ENCODE measurements at regions not wholly inside any gene's neighbourhood (a gene's known extent, or its start where the extent isn't known, plus 50 kb on each side); places are given as distances from the start of the nearest gene placed in this dataset.

DNA sequence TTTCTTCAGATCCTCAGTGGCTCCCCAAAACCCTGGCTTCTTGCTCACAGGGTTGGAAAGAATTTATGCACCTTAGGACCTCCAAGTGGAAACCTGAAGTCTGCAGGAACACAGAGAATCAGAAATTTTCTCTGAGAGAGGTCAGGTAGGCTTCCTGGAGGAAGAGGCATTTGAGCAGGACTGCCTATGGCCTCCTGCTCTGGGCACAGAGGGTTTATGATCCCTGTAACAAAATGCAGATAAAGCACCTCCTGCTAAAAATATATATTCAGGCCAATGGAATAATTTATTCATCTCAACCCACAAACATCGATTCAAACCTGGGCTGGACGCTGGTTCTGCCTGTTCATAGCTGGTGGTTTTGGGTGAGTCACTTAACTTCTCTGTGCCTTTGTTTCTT is 68.1 kb upstream of the FGF3 start:
- ATAC-seq (no peak), DNase-seq (ENCODE audit: low read depth in 1 of 2, low spot score in 1 of 2) (no peak), FAIRE-seq (no peak)
- H3K9me3 ChIP-seq: no peaks in the 10 kb centered on the region
- ChIA-PET CTCF (interaction anchor here (0.7 to 13.1 kb wide), 22 partner anchors 8 to 786 kb away, joined by 3 to 120 read pairs (median 4); partner anchors contain the start of gene FGF19), POLR2A (no interaction called here)
- no peaks in the 10 kb centered on the region for H3K4me1 ChIP-seq
- TF ChIP-seq ZFP36 (IDR thresholded peaks at IDR 0.05; ENCODE audit: borderline replicate concordance, partially characterized antibody): peak; percentile 58
- TF ChIP-seq FOXS1 (CRISPR knock-in tag; IDR thresholded peaks at IDR 0.05): no peak
- TF ChIP-seq, protein P1, sequence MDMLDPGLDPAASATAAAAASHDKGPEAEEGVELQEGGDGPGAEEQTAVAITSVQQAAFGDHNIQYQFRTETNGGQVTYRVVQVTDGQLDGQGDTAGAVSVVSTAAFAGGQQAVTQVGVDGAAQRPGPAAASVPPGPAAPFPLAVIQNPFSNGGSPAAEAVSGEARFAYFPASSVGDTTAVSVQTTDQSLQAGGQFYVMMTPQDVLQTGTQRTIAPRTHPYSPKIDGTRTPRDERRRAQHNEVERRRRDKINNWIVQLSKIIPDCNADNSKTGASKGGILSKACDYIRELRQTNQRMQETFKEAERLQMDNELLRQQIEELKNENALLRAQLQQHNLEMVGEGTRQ (IDR thresholded peaks at IDR 0.05): no peak
- no peak overlapping the region for H3K27ac ChIP-seq
- H3K4me2 ChIP-seq: no peak overlapping the region
- no peak overlapping the region for H3K4me3 ChIP-seq
- 32% methylated on average over 2 of the region's 2 CpGs for whole genome bisulfite sequencing (ENCODE audit: missing lambda C conversion rate)

GRCh38 chr11:69887841-69888427 is 68.7 kb upstream of the FGF3 start:
- no peaks in the 10 kb centered on the region for H3K4me1 ChIP-seq
- FAIRE-seq (no peak), ATAC-seq (no peak), DNase-seq (ENCODE audit: low read depth in 1 of 2, low spot score in 1 of 2) (no peak)
- no peak overlapping the region for H3K27ac ChIP-seq
- 77% methylated on average over 9 of the region's 10 CpGs for WGBS (ENCODE audit: missing lambda C conversion rate)
- no peak overlapping the region for H3K4me2 ChIP-seq
- CTCF ChIA-PET: interaction anchor here (0.7 to 13.1 kb wide), 30 partner anchors 8 to 787 kb away, joined by 3 to 120 read pairs (median 4); partner anchors contain the start of gene FGF19
- no peaks in the 10 kb centered on the region for H3K9me3 ChIP-seq
- no peak for TF ChIP-seq RARB (CRISPR knock-in tag; IDR thresholded peaks at IDR 0.05)
- TF ChIP-seq CBX8 (IDR thresholded peaks at IDR 0.05): no peak
- TF ChIP-seq CHD4 (IDR thresholded peaks at IDR 0.05; ENCODE audit: borderline replicate concordance): no peak
- no peak for TF ChIP-seq JUNB (IDR thresholded peaks at IDR 0.05)
- TF ChIP-seq EP300 (IDR thresholded peaks at IDR 0.05): no peak
- TF ChIP-seq TFCP2L1 (CRISPR knock-in tag; IDR thresholded peaks at IDR 0.05): no peak
- no peak for TF ChIP-seq CEBPB (IDR thresholded peaks at IDR 0.05)
- TF ChIP-seq, protein P2, sequence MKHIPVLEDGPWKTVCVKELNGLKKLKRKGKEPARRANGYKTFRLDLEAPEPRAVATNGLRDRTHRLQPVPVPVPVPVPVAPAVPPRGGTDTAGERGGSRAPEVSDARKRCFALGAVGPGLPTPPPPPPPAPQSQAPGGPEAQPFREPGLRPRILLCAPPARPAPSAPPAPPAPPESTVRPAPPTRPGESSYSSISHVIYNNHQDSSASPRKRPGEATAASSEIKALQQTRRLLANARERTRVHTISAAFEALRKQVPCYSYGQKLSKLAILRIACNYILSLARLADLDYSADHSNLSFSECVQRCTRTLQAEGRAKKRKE (CRISPR knock-in tag; IDR thresholded peaks at IDR 0.05; ENCODE audit: low read depth): no peak
- no peak for TF ChIP-seq ZC3H11A (IDR thresholded peaks at IDR 0.05)
- TF ChIP-seq MYC (IDR thresholded peaks at IDR 0.05; ENCODE audit: borderline replicate concordance, low read length): no peak
- TF ChIP-seq FOXS1 (CRISPR knock-in tag; IDR thresholded peaks at IDR 0.05): no peak
- TF ChIP-seq HOXB13 (CRISPR knock-in tag; IDR thresholded peaks at IDR 0.05; ENCODE audit: low read depth): no peak
- TF ChIP-seq POLR2A (IDR thresholded peaks at IDR 0.05; ENCODE audit: low read length): no peak
- TF ChIP-seq SREBF2 (IDR thresholded peaks at IDR 0.05): no peak
- no peak for TF ChIP-seq FOSL2 (IDR thresholded peaks at IDR 0.05)
- no peak for TF ChIP-seq FOSL2 (CRISPR knock-in tag; IDR thresholded peaks at IDR 0.05)
- TF ChIP-seq NFE2L2 (conservative IDR thresholded peaks at IDR 0.05; ENCODE audit: low read length): no peak
- TF ChIP-seq HDAC2 (IDR thresholded peaks at IDR 0.05): no peak
- TF ChIP-seq PHF8 (IDR thresholded peaks at IDR 0.05; ENCODE audit: borderline replicate concordance, low read depth): no peak
- no peak for TF ChIP-seq NR3C1 (IDR thresholded peaks at IDR 0.05)
- no peak overlapping the region for H3K4me3 ChIP-seq
- POLR2A ChIA-PET: no interaction called here

DNA sequence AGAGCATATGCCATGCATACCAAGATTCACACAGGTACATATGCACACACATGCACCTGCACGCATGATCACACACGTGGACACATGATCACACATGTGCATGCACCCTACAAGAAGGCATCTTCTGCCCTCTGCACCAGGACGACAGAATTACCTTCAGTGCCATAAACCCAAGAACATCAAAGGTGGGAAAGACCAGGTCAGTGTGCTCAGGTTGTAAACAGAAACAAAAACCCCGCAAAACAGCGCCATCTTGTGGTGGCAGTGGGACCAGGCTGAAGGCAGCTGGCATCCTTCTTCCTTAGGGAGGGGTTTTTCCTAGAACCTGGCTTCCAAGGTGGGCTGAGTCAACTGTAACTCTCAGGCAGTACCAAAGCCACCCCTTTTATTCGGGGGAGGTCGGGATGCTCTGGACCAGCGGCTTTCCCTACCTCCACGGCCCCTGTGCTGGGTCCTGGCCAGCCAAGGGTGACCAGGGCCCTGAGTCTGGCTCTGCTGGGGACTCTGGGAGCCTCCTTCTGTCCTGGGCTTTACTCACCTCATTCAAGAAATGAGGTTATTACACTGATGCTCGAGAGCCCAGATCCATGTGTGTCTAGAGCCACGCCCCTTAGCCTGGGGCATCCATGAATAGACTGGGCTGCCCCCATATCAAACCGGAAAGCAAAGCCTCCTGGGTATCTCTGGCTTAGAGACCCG is 69.4 kb upstream of the FGF3 start:
- Histone ChIP-seq H3K4me3 (no peak overlapping the region), H3K9me3 (no peaks in the 10 kb centered on the region), H3K27ac (no peak overlapping the region), H3K4me1 (no peaks in the 10 kb centered on the region), H3K4me2 (no peak overlapping the region)
- peak; percentile 72 for FAIRE-seq
- DNase-seq (ENCODE audit: low read depth in 1 of 2, low spot score in 1 of 2): peak; percentile 68 to 86
- ChIA-PET POLR2A (no interaction called here), CTCF (interaction anchor here (0.7 to 13.1 kb wide), 36 partner anchors 9 to 307 kb away, joined by 3 to 120 read pairs (median 5); partner anchors contain the start of gene FGF19)
- peak; percentile 79 to 87 for ATAC-seq
- 15% methylated on average over 11 of the region's 13 CpGs for WGBS (ENCODE audit: missing lambda C conversion rate)
- TF ChIP-seq SMC3 (IDR thresholded peaks at IDR 0.05) (peak; percentile 88), MAFK (IDR thresholded peaks at IDR 0.05; ENCODE audit: partially characterized antibody) (no peak), KDM5A (IDR thresholded peaks at IDR 0.05) (no peak), FOXS1 (CRISPR knock-in tag; IDR thresholded peaks at IDR 0.05) (no peak), RCOR1 (IDR thresholded peaks at IDR 0.05; ENCODE audit: low read depth, low read length) (no peak), HOXB5 (CRISPR knock-in tag; IDR thresholded peaks at IDR 0.05) (no peak), NFE2L2 (conservative IDR thresholded peaks at IDR 0.05; ENCODE audit: low read length) (no peak), BHLHE40 (IDR thresholded peaks at IDR 0.05; ENCODE audit: low read depth, low read length) (no peak), FOSB (CRISPR knock-in tag; IDR thresholded peaks at IDR 0.05) (no peak), JUN (IDR thresholded peaks at IDR 0.05) (no peak), RAD21 (conservative IDR thresholded peaks at IDR 0.05 in 1 of 2, IDR thresholded peaks at IDR 0.05 in 1 of 2) (peak; percentile 73 to 82), CTCF (IDR thresholded peaks at IDR 0.05) (peak; percentile 93), SREBF2 (IDR thresholded peaks at IDR 0.05) (no peak), POLR2AphosphoS2 (conservative IDR thresholded peaks at IDR 0.05; ENCODE audit: low read length) (no peak), HEYL (CRISPR knock-in tag; IDR thresholded peaks at IDR 0.05) (no peak)
- TF ChIP-seq, protein P3, sequence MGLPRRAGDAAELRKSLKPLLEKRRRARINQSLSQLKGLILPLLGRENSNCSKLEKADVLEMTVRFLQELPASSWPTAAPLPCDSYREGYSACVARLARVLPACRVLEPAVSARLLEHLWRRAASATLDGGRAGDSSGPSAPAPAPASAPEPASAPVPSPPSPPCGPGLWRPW (IDR thresholded peaks at IDR 0.05): no peak

Data from A549 (cell line).